ENCODE measurements at regions not wholly inside any gene's neighbourhood (a gene's known extent, or its start where the extent isn't known, plus 50 kb on each side); places are given as distances from the start of the nearest gene placed in this dataset.

- DNase-seq (ENCODE audit: low read depth in 1 of 2, low spot score in 1 of 2) = no peak
Observed at GRCh38 chr5:174189654-174190541, 144.4 kb downstream of the NSG2 start.

DNA sequence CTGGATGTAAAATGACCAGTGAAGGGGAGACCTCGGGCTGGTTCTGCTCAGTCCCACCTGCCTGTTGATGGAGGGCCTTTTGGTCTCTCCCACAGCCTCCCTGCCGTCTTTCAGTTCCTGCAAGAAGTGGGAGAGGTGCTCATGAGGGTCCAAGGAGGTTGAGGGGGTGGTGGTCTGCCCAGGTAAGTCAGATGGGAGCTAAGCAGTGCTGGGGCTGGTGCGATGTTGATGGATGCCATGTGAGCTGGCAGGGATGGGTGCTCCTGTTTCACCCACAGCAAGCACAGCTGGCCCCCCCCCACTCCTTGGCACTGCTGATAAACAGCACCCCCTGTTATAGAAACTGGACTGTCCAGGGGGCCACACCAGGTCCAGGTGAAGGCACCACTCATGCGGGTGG is 145.6 kb downstream of the NSG2 start:
- no peak for DNase-seq (ENCODE audit: low read depth in 1 of 2, low spot score in 1 of 2)

GRCh38 chr5:174191850-174192655 is 146.5 kb downstream of the NSG2 start:
- no peak for DNase-seq (ENCODE audit: low read depth in 1 of 2, low spot score in 1 of 2)

DNA sequence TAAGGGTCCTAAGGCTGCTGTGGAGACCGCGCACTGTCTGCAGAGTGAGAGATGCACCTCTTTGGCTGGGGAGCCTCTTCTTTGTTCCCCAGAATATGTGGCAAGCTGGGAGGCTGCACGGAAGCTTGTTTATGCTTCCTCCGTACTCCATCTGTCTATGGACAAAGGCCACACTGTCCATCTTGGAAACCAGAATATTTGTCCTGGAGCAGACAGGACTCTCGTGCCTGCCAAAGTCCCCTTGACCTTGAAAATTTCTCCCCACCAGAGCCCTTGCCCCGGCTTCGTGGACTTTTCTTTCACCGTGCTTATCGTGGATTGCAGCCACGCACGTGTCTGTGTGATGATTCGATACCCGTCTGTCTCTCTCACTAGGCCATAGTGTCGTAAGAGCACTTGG is 147.4 kb downstream of the NSG2 start:
- DNase-seq (ENCODE audit: low read depth in 1 of 2, low spot score in 1 of 2) = no peak

DNA sequence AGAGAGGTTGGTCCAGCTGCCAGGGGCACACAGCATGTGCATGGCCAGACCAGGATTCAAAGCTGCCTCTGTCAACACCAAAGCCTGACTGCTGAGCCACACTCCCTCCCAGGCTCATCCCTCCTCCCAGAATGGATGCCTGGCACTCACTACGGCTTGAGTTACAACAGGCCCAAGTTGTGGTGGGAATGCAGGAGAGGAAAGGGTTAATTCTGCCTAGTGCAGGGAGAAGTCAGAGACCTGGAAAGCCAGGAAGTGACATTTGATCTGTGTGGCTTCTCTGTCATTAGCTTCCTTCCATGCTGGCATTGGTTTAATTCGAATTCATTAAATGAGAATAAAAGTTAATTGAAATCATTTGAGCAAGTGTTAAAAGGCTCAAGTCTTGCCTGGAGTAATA is 150.0 kb downstream of the NSG2 start:
- DNase-seq (ENCODE audit: low read depth in 1 of 2, low spot score in 1 of 2) = no peak

DNA sequence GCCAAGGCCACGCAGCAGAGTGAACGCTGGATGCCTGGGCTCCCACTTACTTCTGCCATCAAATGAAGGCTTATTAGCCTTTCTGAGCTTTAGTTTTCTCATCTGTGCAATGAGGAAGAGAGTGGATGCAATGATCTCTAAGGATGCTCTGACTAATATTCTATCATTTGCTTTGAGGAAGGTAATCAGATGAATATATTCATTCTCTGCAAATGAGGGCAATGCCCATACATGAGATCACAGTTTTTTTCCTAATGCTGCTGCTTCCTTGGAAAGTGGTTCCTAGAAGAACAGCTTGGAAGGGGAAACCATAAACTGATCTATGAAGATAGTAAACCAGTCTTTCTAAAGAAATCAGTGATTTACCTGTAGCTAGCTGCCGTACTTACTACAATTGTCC is 152.4 kb downstream of the NSG2 start:
- DNase-seq (ENCODE audit: low read depth in 1 of 2, low spot score in 1 of 2) = no peak

GRCh38 chr5:174198541-174198940 is 153.0 kb downstream of the NSG2 start:
- DNase-seq (ENCODE audit: low read depth in 1 of 2, low spot score in 1 of 2) = no peak

- DNase-seq (ENCODE audit: low read depth in 1 of 2, low spot score in 1 of 2) = no peak
Observed at GRCh38 chr5:174202996-174203395, 157.5 kb downstream of the NSG2 start.

GRCh38 chr5:174204535-174205313 is 159.2 kb downstream of the NSG2 start:
- DNase-seq (ENCODE audit: low read depth in 1 of 2, low spot score in 1 of 2) = no peak

DNA sequence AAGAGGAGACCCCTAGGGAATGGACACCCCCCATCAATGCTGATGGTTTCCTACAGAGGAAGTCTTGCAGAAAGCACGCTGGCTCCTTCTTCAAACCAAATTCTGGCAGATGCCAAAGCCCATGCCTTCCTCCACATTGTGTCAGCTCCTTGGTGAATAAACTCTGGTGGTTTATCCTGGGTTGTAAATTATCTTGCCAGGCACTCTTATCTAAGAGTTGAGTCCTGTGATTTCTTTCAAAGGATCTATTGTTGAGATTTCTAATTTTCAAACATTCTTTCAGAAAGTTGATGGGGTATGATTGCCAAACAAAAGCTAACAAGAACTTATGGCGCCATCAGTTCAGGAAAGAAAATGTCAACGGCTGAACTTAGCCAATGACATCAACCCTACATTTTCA is 160.4 kb downstream of the NSG2 start:
- DNase-seq (ENCODE audit: low read depth in 1 of 2, low spot score in 1 of 2) = no peak

GRCh38 chr5:174210596-174211276 is 165.2 kb downstream of the NSG2 start:
- no peak for DNase-seq (ENCODE audit: low read depth in 1 of 2, low spot score in 1 of 2)

DNA sequence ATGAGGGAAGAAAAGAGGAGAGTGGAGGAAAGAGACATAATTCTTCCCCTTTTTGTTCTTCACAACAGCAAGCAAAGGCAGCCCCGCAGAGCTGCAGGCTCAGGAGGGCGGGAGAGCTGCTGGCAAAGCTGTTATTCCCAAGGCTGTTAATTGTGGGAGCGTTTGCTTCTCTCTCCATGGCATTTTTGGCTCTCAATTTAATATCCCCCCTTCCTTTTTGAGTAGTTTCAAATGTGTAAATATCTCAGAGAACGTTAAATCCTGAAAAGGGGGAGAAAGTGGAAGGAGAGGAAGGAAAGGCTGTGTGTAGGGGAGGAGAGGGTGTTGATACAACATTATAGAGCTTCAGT is 165.7 kb downstream of the NSG2 start:
- no peak for DNase-seq (ENCODE audit: low read depth in 1 of 2, low spot score in 1 of 2)

GRCh38 chr5:174217527-174217926 is 172.0 kb downstream of the NSG2 start:
- DNase-seq (ENCODE audit: low read depth in 1 of 2, low spot score in 1 of 2) = no peak

GRCh38 chr5:174218162-174218561 is 172.7 kb downstream of the NSG2 start:
- DNase-seq (ENCODE audit: low read depth in 1 of 2, low spot score in 1 of 2) = no peak

GRCh38 chr5:174220417-174220816 is 174.9 kb downstream of the NSG2 start:
- DNase-seq (ENCODE audit: low read depth in 1 of 2, low spot score in 1 of 2) = no peak

GRCh38 chr5:174221436-174221835 is 175.9 kb downstream of the NSG2 start:
- no peak for DNase-seq (ENCODE audit: low read depth in 1 of 2, low spot score in 1 of 2)

DNA sequence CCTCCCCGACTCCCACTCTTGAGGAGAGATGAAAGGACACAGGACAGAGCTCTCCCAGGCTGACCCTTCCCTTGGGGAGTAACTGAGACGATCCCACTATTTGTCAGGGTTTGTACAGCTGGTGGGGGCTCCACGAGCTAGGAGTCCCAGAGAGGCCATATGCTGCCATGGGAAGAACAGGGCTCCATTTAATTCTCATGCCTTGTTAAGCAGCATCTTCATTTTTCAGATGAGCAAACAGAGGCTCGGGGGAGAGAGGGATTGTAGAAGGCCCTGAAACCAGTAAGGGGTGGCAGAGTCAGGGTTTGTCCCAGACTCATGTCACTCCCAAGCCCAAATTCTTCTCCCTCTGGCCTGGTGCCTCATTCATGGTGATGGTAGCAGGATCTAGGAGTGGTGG is 176.4 kb downstream of the NSG2 start:
- DNase-seq (ENCODE audit: low read depth in 1 of 2, low spot score in 1 of 2) = no peak

- no peak for DNase-seq (ENCODE audit: low read depth in 1 of 2, low spot score in 1 of 2)
Observed at GRCh38 chr5:174222891-174223290, 177.4 kb downstream of the NSG2 start.

DNA sequence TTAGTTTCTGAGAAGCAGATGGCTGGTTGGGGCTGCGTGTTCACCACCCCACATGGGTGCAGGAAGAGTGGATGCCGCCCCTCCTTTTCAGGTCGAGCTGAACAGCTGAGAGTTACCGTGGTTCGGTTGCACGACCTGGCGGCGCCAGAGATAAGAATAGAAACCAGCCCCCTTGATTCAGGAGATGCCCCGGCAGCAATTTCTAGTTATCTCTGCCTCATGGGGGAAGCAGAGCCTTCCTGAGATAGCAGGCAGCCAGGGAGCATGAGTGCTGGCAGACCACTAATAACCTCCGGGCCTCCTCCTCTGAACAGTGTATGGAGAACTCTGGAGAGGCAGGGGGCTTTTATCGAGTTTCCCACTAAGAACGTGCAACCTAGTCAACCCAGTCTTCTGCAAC is 177.8 kb downstream of the NSG2 start:
- no peak for DNase-seq (ENCODE audit: low read depth in 1 of 2, low spot score in 1 of 2)

DNA sequence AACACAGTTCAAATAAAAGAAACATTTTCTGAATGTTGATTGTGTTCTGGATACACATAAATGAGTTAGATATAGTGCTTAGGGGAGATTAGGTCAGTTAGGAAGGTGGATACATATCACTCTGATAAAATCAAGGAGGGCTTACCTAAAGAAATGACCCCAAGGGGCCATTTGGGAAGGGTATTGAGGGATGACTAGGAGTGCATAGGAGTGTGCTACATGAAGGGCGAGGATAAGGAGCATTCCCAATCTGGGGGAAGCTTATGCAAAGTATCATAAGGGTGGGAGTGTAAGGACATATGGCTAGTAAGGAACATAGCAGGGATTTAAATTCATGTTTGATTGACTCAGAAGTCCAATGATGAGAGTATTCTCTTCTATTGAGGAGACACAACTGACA is 183.6 kb downstream of the NSG2 start:
- DNase-seq (ENCODE audit: low read depth in 1 of 2, low spot score in 1 of 2) = no peak
